ENCODE measurements at regions not wholly inside any gene's neighbourhood (a gene's known extent, or its start where the extent isn't known, plus 50 kb on each side); places are given as distances from the start of the nearest gene placed in this dataset.

GRCh38 chr7:69078997-69079769, 519.1 kb upstream of the AUTS2 start:
- Histone ChIP-seq H2BK12ac (ENCODE audit: low read depth, low read length) (no peak overlapping the region), H3K79me1 (ENCODE audit: low read depth, low read length) (no peaks in the 10 kb centered on the region), H3K27me3 (replicated peaks in 1 of 4; ENCODE audit: control insufficient read depth in 3 of 4, extremely low read depth in 1 of 4, insufficient read depth in 3 of 4, low read length in 3 of 4) (no peaks in the 10 kb centered on the region), H3K4me2 (ENCODE audit: insufficient read depth in 1 of 2, low read depth in 2 of 2, low read length in 2 of 2) (no peak overlapping the region), H3K79me2 (ENCODE audit: control insufficient read depth in 1 of 2, insufficient read depth in 2 of 2, low read length in 2 of 2) (no peaks in the 10 kb centered on the region), H2BK20ac (ENCODE audit: low read length) (no peak overlapping the region), H2BK5ac (ENCODE audit: low read depth, low read length) (no peak overlapping the region), H3K4me3 (ENCODE audit: extremely low read depth in 1 of 4, insufficient read depth in 2 of 4, low read depth in 3 of 4, low read length in 4 of 4) (no peak overlapping the region), H4K5ac (ENCODE audit: insufficient read length, low read depth, low read length) (no peak overlapping the region), H2AK5ac (ENCODE audit: low read depth, low read length) (no peak overlapping the region), H3K18ac (ENCODE audit: extremely low read depth, low read length) (no peak overlapping the region), H3K27ac (ENCODE audit: low read depth, low read length) (no peak overlapping the region), H3K36me3 (ENCODE audit: control insufficient read depth in 2 of 4, insufficient read depth in 4 of 4, low read length in 3 of 4) (no peaks in the 10 kb centered on the region), H3K9me3 (ENCODE audit: insufficient read depth in 2 of 2, low read depth in 1 of 2, low read length in 1 of 2) (no peaks in the 10 kb centered on the region), H2BK120ac (replicated peaks; ENCODE audit: low read depth, low read length) (no peak overlapping the region), H4K91ac (replicated peaks; ENCODE audit: insufficient read length, low read length) (no peak overlapping the region), H4K8ac (ENCODE audit: extremely low read depth, insufficient read depth, low read length) (no peak overlapping the region), H4K20me1 (replicated peaks in 1 of 2; ENCODE audit: control insufficient read depth in 1 of 2, insufficient read depth in 2 of 2, low read length in 2 of 2) (no peaks in the 10 kb centered on the region), H2BK15ac (ENCODE audit: low read length) (no peak overlapping the region), H3K9ac (replicated peaks in 1 of 4; ENCODE audit: extremely low read depth in 1 of 4, low read depth in 3 of 4, low read length in 3 of 4) (no peak overlapping the region), H3K56ac (replicated peaks; ENCODE audit: insufficient read length, low read depth, low read length) (no peak overlapping the region), H2AFZ (ENCODE audit: low read length) (no peak overlapping the region), H3K4me1 (replicated peaks in 1 of 4; ENCODE audit: control insufficient read depth in 3 of 4, insufficient read depth in 4 of 4, low read length in 3 of 4) (no peaks in the 10 kb centered on the region), H3K4ac (replicated peaks; ENCODE audit: insufficient read length, low read depth, low read length) (no peak overlapping the region), H3K23ac (ENCODE audit: insufficient read length) (no peak overlapping the region), H3K14ac (ENCODE audit: insufficient read length) (peak overlapping the region; percentile 69), H3K23me2 (ENCODE audit: low read depth, low read length) (no peaks in the 10 kb centered on the region)
- ChIA-PET POLR2A (ENCODE audit: partially characterized antibody) (no interaction called here), CTCF (ENCODE audit: partially characterized antibody) (interaction anchor here (0.8 to 1.7 kb wide), 2 partner anchors 12 to 44 kb away, joined by 3 to 8 read pairs; no protein-coding TSS in a partner anchor)
- TF ChIP-seq EZH2 (IDR thresholded peaks at IDR 0.05; ENCODE audit: low read depth, low read length, severe bottlenecking) (no peak), KDM1A (IDR thresholded peaks at IDR 0.05; ENCODE audit: borderline replicate concordance, low read length) (0 out of 2 replicates have a peak, but pooled peaks have one; percentile 2)
- WGBS, 2 experiments (ENCODE audit: extremely low coverage in 1 of 2, insufficient coverage in 1 of 2, insufficient read length in 1 of 2, insufficient replicate concordance in 2 of 2, low coverage in 1 of 2, low lambda C conversion rate in 2 of 2, missing lambda C conversion rate in 1 of 2) = 87% methylated on average over 9 of the region's 9 CpGs; no CpG with 5 or more reads in 1 of the 2 experiments
- DNase-seq (ENCODE audit: low read depth in 1 of 2, low spot score in 2 of 2) (no peak), FAIRE-seq (peak; percentile 78)

All from H1 (cell line).